ENCODE measurements at regions not wholly inside any gene's neighbourhood (a gene's known extent, or its start where the extent isn't known, plus 50 kb on each side); places are given as distances from the start of the nearest gene placed in this dataset.

DNA sequence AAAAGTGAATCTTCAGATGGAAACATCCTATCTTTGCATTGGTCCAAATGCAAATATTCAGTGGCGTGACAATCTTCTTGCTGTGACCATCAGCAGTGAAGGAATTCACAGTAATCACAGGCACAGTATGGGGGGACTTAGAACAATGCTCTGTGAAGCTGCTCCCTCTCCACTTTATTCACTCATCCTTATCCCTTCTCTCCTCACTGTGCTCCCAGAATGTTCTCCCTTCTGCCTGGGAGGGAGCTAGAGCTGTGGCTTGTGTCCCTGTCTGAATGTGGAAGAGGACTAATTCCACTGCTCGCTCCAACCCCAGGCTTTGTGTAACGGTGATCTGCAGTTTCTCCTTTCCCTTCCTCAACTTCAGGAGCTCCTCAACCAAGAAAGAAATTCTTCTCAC is 243.7 kb downstream of the ALDH8A1 start:
- TF ChIP-seq, protein P1, sequence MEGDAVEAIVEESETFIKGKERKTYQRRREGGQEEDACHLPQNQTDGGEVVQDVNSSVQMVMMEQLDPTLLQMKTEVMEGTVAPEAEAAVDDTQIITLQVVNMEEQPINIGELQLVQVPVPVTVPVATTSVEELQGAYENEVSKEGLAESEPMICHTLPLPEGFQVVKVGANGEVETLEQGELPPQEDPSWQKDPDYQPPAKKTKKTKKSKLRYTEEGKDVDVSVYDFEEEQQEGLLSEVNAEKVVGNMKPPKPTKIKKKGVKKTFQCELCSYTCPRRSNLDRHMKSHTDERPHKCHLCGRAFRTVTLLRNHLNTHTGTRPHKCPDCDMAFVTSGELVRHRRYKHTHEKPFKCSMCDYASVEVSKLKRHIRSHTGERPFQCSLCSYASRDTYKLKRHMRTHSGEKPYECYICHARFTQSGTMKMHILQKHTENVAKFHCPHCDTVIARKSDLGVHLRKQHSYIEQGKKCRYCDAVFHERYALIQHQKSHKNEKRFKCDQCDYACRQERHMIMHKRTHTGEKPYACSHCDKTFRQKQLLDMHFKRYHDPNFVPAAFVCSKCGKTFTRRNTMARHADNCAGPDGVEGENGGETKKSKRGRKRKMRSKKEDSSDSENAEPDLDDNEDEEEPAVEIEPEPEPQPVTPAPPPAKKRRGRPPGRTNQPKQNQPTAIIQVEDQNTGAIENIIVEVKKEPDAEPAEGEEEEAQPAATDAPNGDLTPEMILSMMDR (IDR thresholded peaks at IDR 0.05): no peak
- ATAC-seq (ENCODE audit: low FRiP score): no peak
- DNase-seq (ENCODE audit: low spot score): no peak

DNA sequence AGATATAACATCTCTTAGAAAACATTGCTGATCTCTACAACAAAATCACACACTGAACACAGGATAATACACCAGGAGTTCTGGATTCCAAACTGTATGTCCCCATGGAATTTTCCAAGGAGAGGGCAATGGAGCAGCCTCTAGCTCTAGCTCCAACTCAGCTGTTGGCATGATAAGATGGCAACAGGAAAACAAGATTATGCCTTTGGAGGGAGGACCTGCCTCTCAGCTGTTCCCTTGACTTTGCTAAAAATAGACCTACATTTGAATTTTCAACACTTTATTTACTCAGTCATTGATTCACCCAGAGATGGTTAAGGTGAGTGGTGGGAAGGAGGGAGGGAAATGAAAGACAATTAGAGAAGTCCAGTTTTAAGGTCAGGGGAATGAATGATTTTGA is 246.7 kb downstream of the ALDH8A1 start:
- TF ChIP-seq, protein P1 (IDR thresholded peaks at IDR 0.05): no peak
- DNase-seq (ENCODE audit: low spot score) (no peak), ATAC-seq (ENCODE audit: low FRiP score) (no peak)

DNA sequence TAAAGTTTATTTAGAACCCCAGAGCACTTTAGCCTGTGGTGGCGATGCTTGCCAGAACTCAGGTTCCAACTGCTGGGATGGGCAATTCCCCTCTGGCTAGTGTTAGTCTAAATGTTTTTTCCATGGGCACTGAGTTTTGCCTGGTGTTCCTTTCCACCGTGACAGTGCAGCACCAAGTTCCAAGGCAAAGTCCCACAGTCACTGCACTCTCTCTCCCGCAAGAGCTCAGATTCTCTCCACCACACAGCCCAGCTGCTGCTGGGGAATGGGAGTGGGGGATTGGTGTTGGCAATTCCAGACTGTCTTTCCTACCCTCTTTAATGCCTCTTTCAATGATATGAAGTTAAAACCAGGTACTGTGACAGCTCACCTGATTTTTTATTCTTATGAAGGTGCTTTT is 247.6 kb downstream of the ALDH8A1 start:
- DNase-seq (ENCODE audit: low spot score) (no peak), ATAC-seq (ENCODE audit: low FRiP score) (no peak)
- TF ChIP-seq, protein P1 (IDR thresholded peaks at IDR 0.05): no peak

DNA sequence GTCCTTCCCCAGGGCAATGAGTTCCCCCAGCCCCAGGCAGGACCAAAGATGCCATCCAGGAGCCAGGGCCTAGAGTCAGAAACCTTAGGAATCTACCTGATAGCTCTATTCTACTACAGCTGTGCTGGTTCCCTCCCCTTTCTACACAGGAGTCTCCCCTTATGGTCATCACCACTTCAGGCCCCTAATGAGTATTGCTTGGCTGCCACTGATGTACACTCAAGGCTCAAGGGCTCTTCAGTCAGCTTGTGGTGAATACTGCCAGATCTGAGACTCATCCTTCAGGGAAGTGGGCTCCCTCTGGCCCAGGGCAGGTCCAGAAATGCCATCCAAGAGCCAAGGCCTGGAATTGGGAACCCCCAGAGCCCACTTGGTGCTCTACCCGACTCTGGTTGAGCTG is 248.6 kb downstream of the ALDH8A1 start:
- ATAC-seq (ENCODE audit: low FRiP score): no peak
- TF ChIP-seq, protein P1 (IDR thresholded peaks at IDR 0.05): no peak

DNA sequence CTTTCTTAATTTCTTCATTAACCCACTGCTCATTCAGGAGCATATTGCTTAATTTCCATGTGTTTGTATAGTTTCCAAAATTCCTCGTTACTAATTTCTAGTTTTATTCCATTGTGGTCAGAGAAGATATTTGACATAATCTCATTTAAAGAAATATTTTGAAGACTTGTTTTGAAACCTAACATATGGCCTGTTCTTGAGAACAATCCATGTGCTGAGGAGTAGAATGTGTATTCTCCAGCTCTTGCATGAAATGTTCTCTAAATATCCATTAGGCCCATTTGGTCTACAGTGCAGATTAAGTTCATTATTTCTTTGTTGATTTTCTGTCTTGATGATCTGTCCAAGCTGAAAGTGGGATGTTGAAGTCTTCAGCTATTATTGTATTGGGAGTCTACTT is 251.7 kb downstream of the ALDH8A1 start:
- no peak for DNase-seq (ENCODE audit: low spot score)

More for the DNA sequence above, 248.6 kb downstream of the ALDH8A1 start:
- no peak for DNase-seq (ENCODE audit: low spot score)

DNA sequence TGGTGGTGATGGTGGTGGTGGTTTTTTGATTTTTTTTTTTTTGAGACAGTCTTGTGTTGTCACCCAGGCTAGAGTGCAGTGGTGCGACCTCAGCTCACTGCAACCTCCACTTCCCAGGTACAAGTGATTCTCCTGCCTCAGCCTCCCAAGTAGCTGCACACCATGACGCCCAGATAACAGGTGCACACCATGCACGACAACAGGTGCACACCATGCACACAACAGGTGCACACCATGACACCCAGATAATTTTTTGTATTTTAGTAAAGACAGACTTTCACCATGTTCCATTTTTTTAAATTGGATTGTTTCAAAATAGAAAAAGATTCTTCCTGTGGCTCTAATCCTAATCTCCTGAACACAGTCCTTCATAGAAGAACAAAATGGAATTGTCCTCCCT is 257.9 kb downstream of the ALDH8A1 start:
- DNase-seq (ENCODE audit: low spot score): no peak
- no peak for ATAC-seq (ENCODE audit: low FRiP score)
- TF ChIP-seq, protein P1 (IDR thresholded peaks at IDR 0.05): no peak

More for the DNA sequence above, 251.7 kb downstream of the ALDH8A1 start:
- ATAC-seq (ENCODE audit: low FRiP score): no peak
- TF ChIP-seq, protein P1 (IDR thresholded peaks at IDR 0.05): no peak

DNA sequence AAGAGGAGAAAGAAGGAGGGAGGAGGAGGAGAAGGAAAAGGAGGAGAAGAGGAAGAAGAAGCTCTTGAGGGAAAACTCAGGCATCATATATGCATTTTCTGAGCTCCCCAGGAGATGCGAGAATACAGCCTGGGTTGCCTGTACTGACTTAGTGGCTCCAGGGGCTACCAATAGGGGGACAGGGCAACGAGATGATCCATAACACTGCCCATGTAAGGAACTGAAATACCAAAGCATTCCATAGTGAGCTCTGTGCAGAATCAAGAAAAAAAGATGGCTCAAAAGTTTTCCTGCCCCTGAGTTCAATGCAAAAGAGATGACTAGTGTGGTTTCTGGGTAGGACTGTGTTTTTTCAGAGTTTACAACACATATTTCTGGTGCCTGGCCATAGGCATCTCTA is 258.7 kb downstream of the ALDH8A1 start:
- DNase-seq (ENCODE audit: low spot score): no peak
- ATAC-seq (ENCODE audit: low FRiP score): no peak
- TF ChIP-seq, protein P1 (IDR thresholded peaks at IDR 0.05): no peak
